Caco-2 (cell line): ENCODE measurements at regions not wholly inside any gene's neighbourhood (a gene's known extent, or its start where the extent isn't known, plus 50 kb on each side); places are given as distances from the start of the nearest gene placed in this dataset.
"Not testable (repeated sequence)": the region's sequence is repeated elsewhere in the genome, so short reads cannot be mapped to it uniquely, and the experiment has no call there.

Source experiments
- BruUV-seq: library from RNA; stranded (reverse); fragments of 400-500 nt; replicated peaks from 2 replicates; lab custom pipeline; 2021; lab: Mats Ljungman, UMichigan
- CTCF ChIA-PET: fragments of 300-600 bp; sonication (Branson Sonifier 250); formaldehyde crosslinking; loops from one replicate; lab custom pipeline; 2022; ENCODE audit warnings: antibody characterized with exemption; lab: Charles Lee
- POLR2A ChIA-PET: fragments of 300-600 bp; sonication (Branson Sonifier 250); formaldehyde crosslinking; loops from one replicate; lab custom pipeline; 2022; ENCODE audit warnings: antibody characterized with exemption; lab: Charles Lee
- DNase-seq, 2 experiments: peaks; one replicate each; pipeline versions ENCODE4 v3.0.0 to v3.0.0-alpha.2; 2020 to 2022
- H3K27me3 ChIP-seq: replicated peaks from 2 replicates; pipeline ENCODE4 v1.6.0; 2011; ENCODE audit warnings: low read length; ENCODE audit not compliant: control insufficient read depth, insufficient read depth
- H3K36me3 ChIP-seq: 2 replicates; pipeline ENCODE4 v1.5.1; 2011; ENCODE audit warnings: low read length; ENCODE audit not compliant: control insufficient read depth, insufficient read depth
- H3K4me1 ChIP-seq: fragments of 250-450 bp; sonication (Bioruptor Pico); 2 replicates; pipeline ENCODE4 v1.5.1; 2020; ENCODE audit warnings: mild to moderate bottlenecking
- H3K4me3 ChIP-seq: 2 replicates; pipeline ENCODE4 v1.5.1; 2011; ENCODE audit warnings: low read depth, mild to moderate bottlenecking, control low read depth, low read length
- H3K9me3 ChIP-seq: fragments of 250-450 bp; sonication (Bioruptor Pico); 2 replicates; pipeline ENCODE4 v1.5.1; 2020; ENCODE audit warnings: mild to moderate bottlenecking, moderate library complexity
- H3K27ac Mint-ChIP-seq: one replicate; pipeline ENCODE4 v1.8.0; 2022; ENCODE audit warnings: mixed read lengths; ENCODE audit not compliant: unreplicated experiment
- H3K27me3 Mint-ChIP-seq: one replicate; pipeline ENCODE4 v1.8.0; 2022; ENCODE audit warnings: mixed read lengths; ENCODE audit not compliant: insufficient read depth, unreplicated experiment
- H3K36me3 Mint-ChIP-seq: one replicate; pipeline ENCODE4 v1.8.0; 2022; ENCODE audit warnings: mild to moderate bottlenecking, mixed read lengths; ENCODE audit not compliant: insufficient read depth, unreplicated experiment
- H3K4me1 Mint-ChIP-seq: one replicate; pipeline ENCODE4 v1.8.0; 2022; ENCODE audit warnings: low read depth, mixed read lengths; ENCODE audit not compliant: unreplicated experiment
- H3K4me3 Mint-ChIP-seq: one replicate; pipeline ENCODE4 v1.8.0; 2022; ENCODE audit warnings: mild to moderate bottlenecking, moderate library complexity, mixed read lengths; ENCODE audit not compliant: unreplicated experiment
- H3K9me3 Mint-ChIP-seq: one replicate; pipeline ENCODE4 v1.8.0; 2022; ENCODE audit warnings: mixed read lengths; ENCODE audit not compliant: unreplicated experiment
- CTCF ChIP-seq, 2 experiments: fragments of 200-600 bp in 1 of 2; IDR thresholded peaks; 1 replicate in 1 of 2; 2 replicates in 1 of 2; pipeline versions ENCODE4 v1.5.1 to v1.8.0; 2011 to 2022; ENCODE audit warnings: antibody characterized with exemption in 1 of 2, control low read depth in 1 of 2, inconsistent platforms in 1 of 2, low read depth in 1 of 2, low read length in 1 of 2, mild to moderate bottlenecking in 1 of 2, moderate library complexity in 1 of 2; ENCODE audit not compliant: insufficient read depth in 1 of 2, severe bottlenecking in 1 of 2, unreplicated experiment in 1 of 2
- intact Hi-C: fragments of 100-400 bp; cut with micrococcal nuclease; formaldehyde crosslinking; loops from one replicate; pipeline ENCODE4 v1.10.0; 2022; ENCODE audit not compliant: unreplicated experiment

GRCh38 chrX:104469771-104470170, 96.2 kb upstream of the IL1RAPL2 start:
- no peak for TF ChIP-seq CTCF (IDR thresholded peaks at IDR 0.05; ENCODE audit: insufficient read depth in 1 of 2, low read depth in 1 of 2, low read length in 1 of 2, severe bottlenecking in 1 of 2, unreplicated experiment in 1 of 2)
- BruUV-seq: no TSS peak
- ChIA-PET CTCF (no interaction called here), POLR2A (no interaction called here)
- no peaks in the 10 kb centered on the region for H3K9me3 Mint-ChIP-seq
- intact Hi-C loops: no loop called here
- H3K36me3 Mint-ChIP-seq: no peaks in the 10 kb centered on the region
- H3K4me3 ChIP-seq: no peak overlapping the region
- no peaks in the 10 kb centered on the region for H3K4me1 Mint-ChIP-seq
- H3K36me3 ChIP-seq: no peaks in the 10 kb centered on the region
- no peaks in the 10 kb centered on the region for H3K9me3 ChIP-seq
- peaks cover 4% of the 10 kb centered on the region for H3K27me3 Mint-ChIP-seq
- H3K4me3 Mint-ChIP-seq: no peak overlapping the region
- no peak overlapping the region for H3K27ac Mint-ChIP-seq
- no peaks in the 10 kb centered on the region for H3K27me3 ChIP-seq
- H3K4me1 ChIP-seq: no peaks in the 10 kb centered on the region
- DNase-seq: no peak

GRCh38 chrX:104459796-104460195, 106.2 kb upstream of the IL1RAPL2 start:
- no peaks in the 10 kb centered on the region for H3K36me3 ChIP-seq
- H3K4me3 ChIP-seq: no peak overlapping the region
- H3K27ac Mint-ChIP-seq: no peak overlapping the region
- no peak overlapping the region for H3K4me3 Mint-ChIP-seq
- H3K4me1 Mint-ChIP-seq: no peaks in the 10 kb centered on the region
- H3K9me3 Mint-ChIP-seq: no peaks in the 10 kb centered on the region
- intact Hi-C loops: no loop called here
- ChIA-PET CTCF (no interaction called here), POLR2A (no interaction called here)
- no peaks in the 10 kb centered on the region for H3K9me3 ChIP-seq
- TF ChIP-seq CTCF (IDR thresholded peaks at IDR 0.05; ENCODE audit: insufficient read depth in 1 of 2, low read depth in 1 of 2, low read length in 1 of 2, severe bottlenecking in 1 of 2, unreplicated experiment in 1 of 2): no peak
- H3K36me3 Mint-ChIP-seq: no peaks in the 10 kb centered on the region
- no peak for DNase-seq
- BruUV-seq: no TSS peak
- H3K4me1 ChIP-seq: no peaks in the 10 kb centered on the region
- H3K27me3 Mint-ChIP-seq: peaks cover 6% of the 10 kb centered on the region
- no peaks in the 10 kb centered on the region for H3K27me3 ChIP-seq

GRCh38 chrX:104457130-104457529, 108.9 kb upstream of the IL1RAPL2 start:
- H3K4me3 Mint-ChIP-seq, CTCF ChIA-PET, H3K4me1 ChIP-seq, H3K4me1 Mint-ChIP-seq, H3K27me3 ChIP-seq, H3K4me3 ChIP-seq, BruUV-seq, POLR2A ChIA-PET, intact Hi-C loops, H3K36me3 Mint-ChIP-seq, H3K36me3 ChIP-seq, H3K27me3 Mint-ChIP-seq, H3K9me3 ChIP-seq, H3K9me3 Mint-ChIP-seq, DNase-seq, H3K27ac Mint-ChIP-seq: not testable (repeated sequence)

- Mint-ChIP-seq H3K27ac (no peak overlapping the region), H3K36me3 (no peaks in the 10 kb centered on the region), H3K9me3 (no peaks in the 10 kb centered on the region), H3K4me1 (no peaks in the 10 kb centered on the region), H3K4me3 (no peak overlapping the region), H3K27me3 (peaks cover 3% of the 10 kb centered on the region)
- Histone ChIP-seq H3K27me3 (no peaks in the 10 kb centered on the region), H3K4me3 (no peak overlapping the region), H3K36me3 (no peaks in the 10 kb centered on the region), H3K4me1 (no peaks in the 10 kb centered on the region), H3K9me3 (no peaks in the 10 kb centered on the region)
- no peak for DNase-seq
- ChIA-PET CTCF (no interaction called here), POLR2A (no interaction called here)
- TF ChIP-seq CTCF (IDR thresholded peaks at IDR 0.05; ENCODE audit: insufficient read depth in 1 of 2, low read depth in 1 of 2, low read length in 1 of 2, severe bottlenecking in 1 of 2, unreplicated experiment in 1 of 2): no peak
- intact Hi-C loops: no loop called here
- BruUV-seq: no TSS peak
Measured at GRCh38 chrX:104450316-104450715, 115.7 kb upstream of the IL1RAPL2 start.
